Thyroid gland (tissue), 4 donors: ENCODE measurements at regions not wholly inside any gene's neighbourhood (a gene's known extent, or its start where the extent isn't known, plus 50 kb on each side); places are given as distances from the start of the nearest gene placed in this dataset.
A peak's percentile ranks its signal among the peaks of the same experiment; 100 is the strongest.

ENCODE experiments used
- DNase-seq, 2 donors: peaks; one replicate each; pipeline ENCODE4 v3.0.0-alpha.2; 2019
- H3K27ac ChIP-seq, 3 donors: fragments of 200-600 bp; sonication (generic); 1 replicate in 2 of 3; 2 replicates in 1 of 3; pipeline ENCODE4 v1.5.1; 2016 to 2019; ENCODE audit warnings: mild to moderate bottlenecking in 1 of 3, moderate library complexity in 1 of 3
- H3K27me3 ChIP-seq: fragments of 200-600 bp; sonication (generic); one replicate; pipeline ENCODE4 v1.5.1; 2019
- H3K36me3 ChIP-seq, 2 donors: fragments of 200-600 bp; sonication (generic); one replicate each; pipeline ENCODE4 v1.5.1; 2016 to 2019
- H3K4me1 ChIP-seq, 2 donors: fragments of 200-600 bp; sonication (generic); one replicate each; pipeline ENCODE4 v1.5.1; 2017 to 2019
- H3K4me3 ChIP-seq, 3 donors: fragments of 200-600 bp; sonication (generic); replicated peaks in 1 of 3; 1 replicate in 2 of 3; 2 replicates in 1 of 3; pipeline ENCODE4 v1.5.1; 2016; ENCODE audit warnings: mild to moderate bottlenecking in 1 of 3
- H3K9me3 ChIP-seq: fragments of 200-600 bp; sonication (generic); one replicate; pipeline ENCODE4 v1.5.1; 2017
- CTCF ChIP-seq, 6 experiments: fragments of 200-600 bp in 3 of 6; fragments of 450-650 bp in 3 of 6; sonication (generic) in 3 of 6; IDR thresholded peaks; one replicate each; pipeline ENCODE4 v1.5.1; 2016 to 2019; ENCODE audit warnings: antibody characterized with exemption in 6 of 6, mild to moderate bottlenecking in 2 of 6, inconsistent platforms in 1 of 6, moderate library complexity in 1 of 6
- POLR2A ChIP-seq, 2 donors: fragments of 450-650 bp; IDR thresholded peaks; one replicate each; pipeline ENCODE4 v1.6.1; 2017; ENCODE audit warnings: antibody characterized with exemption in 2 of 2, mild to moderate bottlenecking in 2 of 2, moderate library complexity in 1 of 2
- WGBS, 2 donors: methylation state at CpG; one replicate each; pipeline ENCODE4 v1.1.5; 2017; 5-methylcytosine and 5-hydroxymethylcytosine counted together
- intact Hi-C: fragments of 100-400 bp; cut with DNase I; formaldehyde crosslinking; loops from one replicate; pipeline ENCODE4 v1.15.1; 2023

GRCh38 chr7:149714081-149714909 is 59.1 kb downstream of the ZNF467 start:
- TF ChIP-seq CTCF (IDR thresholded peaks at IDR 0.05): no peak
- no peak for TF ChIP-seq POLR2A (IDR thresholded peaks at IDR 0.05)
- Histone ChIP-seq H3K36me3 (no peaks in the 10 kb centered on the region), H3K4me1 (peaks cover 15 to 22% of the 10 kb centered on the region in 2 donors), H3K27me3 (no peaks in the 10 kb centered on the region), H3K4me3 (peak overlapping the region; percentile 64 to 88 (median 68)), H3K9me3 (no peaks in the 10 kb centered on the region), H3K27ac (peak overlapping the region in 1 of 3 donors; percentile 66)
- DNase-seq: peak; percentile 88 to 89
- 0 to 6% methylated on average over 8 to 59 of the region's 88 CpGs for WGBS, 2 donors
- intact Hi-C loops: no loop called here

GRCh38 chr7:149713731-149714068 is 59.7 kb downstream of the ZNF467 start:
- WGBS, 2 donors: 59 to 77% methylated on average over 22 to 23 of the region's 26 CpGs
- H3K27ac ChIP-seq: no peak overlapping the region
- intact Hi-C loops: no loop called here

GRCh38 chr7:149713061-149713730 is 60.2 kb downstream of the ZNF467 start:
- Histone ChIP-seq H3K27me3 (no peaks in the 10 kb centered on the region), H3K4me3 (no peak overlapping the region), H3K9me3 (no peaks in the 10 kb centered on the region), H3K4me1 (peaks cover 15 to 22% of the 10 kb centered on the region in 2 donors), H3K36me3 (no peaks in the 10 kb centered on the region), H3K27ac (no peak overlapping the region)
- no peak for DNase-seq
- intact Hi-C loops: no loop called here
- WGBS, 2 donors: 73 to 85% methylated on average over 8 to 15 of the region's 16 CpGs
- TF ChIP-seq CTCF (IDR thresholded peaks at IDR 0.05) (no peak), POLR2A (IDR thresholded peaks at IDR 0.05) (no peak)

More at GRCh38 chr7:149713731-149714068, 59.7 kb downstream of the ZNF467 start:
- Histone ChIP-seq H3K36me3 (no peaks in the 10 kb centered on the region), H3K4me1 (peaks cover 15 to 22% of the 10 kb centered on the region in 2 donors), H3K4me3 (peak overlapping the region in 1 of 3 donors; percentile 64), H3K27me3 (no peaks in the 10 kb centered on the region), H3K9me3 (no peaks in the 10 kb centered on the region)
- DNase-seq: no peak
- TF ChIP-seq POLR2A (IDR thresholded peaks at IDR 0.05): no peak
- TF ChIP-seq CTCF (IDR thresholded peaks at IDR 0.05): no peak

DNA sequence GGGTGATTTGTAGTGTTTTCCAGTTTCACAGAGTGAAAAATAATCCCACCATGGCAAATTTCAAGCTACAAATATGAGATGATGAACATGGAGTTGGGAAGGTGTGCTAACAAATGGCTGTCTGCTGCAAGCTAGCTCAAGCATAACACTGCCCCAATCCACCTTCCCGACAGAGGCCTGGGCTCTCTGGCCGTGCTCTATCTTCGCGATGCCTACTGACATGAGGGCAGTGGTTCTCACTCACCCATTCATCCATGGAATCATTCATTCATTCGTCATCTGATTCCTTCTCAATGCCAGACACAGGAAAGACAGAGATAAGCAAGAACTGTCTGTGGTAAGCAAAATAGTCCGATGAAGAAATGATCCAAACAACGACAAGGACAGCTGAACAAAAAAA is 65.4 kb downstream of the ZNF467 start:
- TF ChIP-seq POLR2A (IDR thresholded peaks at IDR 0.05): no peak
- no peak for TF ChIP-seq CTCF (IDR thresholded peaks at IDR 0.05)
- H3K4me3 ChIP-seq: no peak overlapping the region
- WGBS, 2 donors: 93 to 98% methylated on average over 7 of the region's 7 CpGs
- no peaks in the 10 kb centered on the region for H3K4me1 ChIP-seq
- H3K27ac ChIP-seq: no peak overlapping the region
- no peak for DNase-seq
- H3K9me3 ChIP-seq: no peaks in the 10 kb centered on the region
- H3K36me3 ChIP-seq: no peaks in the 10 kb centered on the region
- intact Hi-C loops: no loop called here
- H3K27me3 ChIP-seq: no peaks in the 10 kb centered on the region

- WGBS, 2 donors: 41 to 48% methylated on average over 1 of the region's 1 CpG
Observed at GRCh38 chr7:149707448-149707886, 65.9 kb downstream of the ZNF467 start.

More at GRCh38 chr7:149707448-149707886, 65.9 kb downstream of the ZNF467 start:
- TF ChIP-seq POLR2A (IDR thresholded peaks at IDR 0.05) (no peak), CTCF (IDR thresholded peaks at IDR 0.05) (no peak)
- H3K27ac ChIP-seq: no peak overlapping the region
- no peaks in the 10 kb centered on the region for H3K36me3 ChIP-seq
- H3K4me3 ChIP-seq: no peak overlapping the region
- H3K4me1 ChIP-seq: no peaks in the 10 kb centered on the region
- no peaks in the 10 kb centered on the region for H3K27me3 ChIP-seq
- no peaks in the 10 kb centered on the region for H3K9me3 ChIP-seq
- intact Hi-C loops: no loop called here
- no peak for DNase-seq
